Embryonic facial prominence (tissue), 1 donor: ENCODE measurements at regions not wholly inside any gene's neighbourhood (a gene's known extent, or its start where the extent isn't known, plus 50 kb on each side); places are given as distances from the start of the nearest gene placed in this dataset.
"Not testable (repeated sequence)": the region's sequence is repeated elsewhere in the genome, so short reads cannot be mapped to it uniquely, and the experiment has no call there.

Experiments
- DNase-seq: peaks from one replicate; pipeline ENCODE4 v3.0.0-alpha.2; 2016; ENCODE audit errors: extremely low spot score

GRCh38 chr16:26497896-26498295 is 568.8 kb upstream of the C16orf82 start:
- no peak for DNase-seq

- DNase-seq, result no peak
Measured at GRCh38 chr16:26500326-26500725, 566.4 kb upstream of the C16orf82 start.

GRCh38 chr16:26505496-26505895 is 561.2 kb upstream of the C16orf82 start:
- no peak for DNase-seq

GRCh38 chr16:26508946-26509345 is 557.8 kb upstream of the C16orf82 start:
- not testable (repeated sequence) for DNase-seq

GRCh38 chr16:26510924-26511323 is 555.8 kb upstream of the C16orf82 start:
- no peak for DNase-seq

- no peak for DNase-seq
Measured at GRCh38 chr16:26511463-26511862, 555.3 kb upstream of the C16orf82 start.

- DNase-seq, result no peak
Measured at GRCh38 chr16:26521626-26522025, 545.1 kb upstream of the C16orf82 start.

- DNase-seq, result no peak
Measured at GRCh38 chr16:26524281-26524680, 542.4 kb upstream of the C16orf82 start.

- no peak for DNase-seq
Measured at GRCh38 chr16:26524846-26525245, 541.9 kb upstream of the C16orf82 start.

GRCh38 chr16:26525856-26526255 is 540.9 kb upstream of the C16orf82 start:
- DNase-seq, result no peak

GRCh38 chr16:26526633-26527032 is 540.1 kb upstream of the C16orf82 start:
- DNase-seq, result no peak

GRCh38 chr16:26530584-26531289 is 536.0 kb upstream of the C16orf82 start:
- no peak for DNase-seq

- DNase-seq, result no peak
Measured at GRCh38 chr16:26531290-26531730, 535.4 kb upstream of the C16orf82 start.

GRCh38 chr16:26532456-26532855 is 534.3 kb upstream of the C16orf82 start:
- DNase-seq, result no peak

- no peak for DNase-seq
Measured at GRCh38 chr16:26542198-26542597, 524.5 kb upstream of the C16orf82 start.

GRCh38 chr16:26546573-26546972 is 520.2 kb upstream of the C16orf82 start:
- no peak for DNase-seq

GRCh38 chr16:26547681-26548080 is 519.0 kb upstream of the C16orf82 start:
- DNase-seq, result no peak

- no peak for DNase-seq
Measured at GRCh38 chr16:26550111-26550610, 516.6 kb upstream of the C16orf82 start.

GRCh38 chr16:26554030-26554429 is 512.7 kb upstream of the C16orf82 start:
- no peak for DNase-seq

- no peak for DNase-seq
Measured at GRCh38 chr16:26561303-26561702, 505.4 kb upstream of the C16orf82 start.

GRCh38 chr16:26563018-26563417 is 503.7 kb upstream of the C16orf82 start:
- no peak for DNase-seq

GRCh38 chr16:26567356-26567755 is 499.4 kb upstream of the C16orf82 start:
- no peak for DNase-seq

- DNase-seq, result no peak
Measured at GRCh38 chr16:26569793-26570192, 496.9 kb upstream of the C16orf82 start.

- DNase-seq, result no peak
Measured at GRCh38 chr16:26578748-26579147, 488.0 kb upstream of the C16orf82 start.
